ENCODE measurements at regions not wholly inside any gene's neighbourhood (a gene's known extent, or its start where the extent isn't known, plus 50 kb on each side); places are given as distances from the start of the nearest gene placed in this dataset.

GRCh38 chr13:33634546-33634982 is 183.4 kb upstream of the RFC3 start:
- peak; percentile 63 for DNase-seq
- Histone ChIP-seq H3K27ac (ENCODE audit: low read length) (peak overlapping the region; percentile 54), H3K4me1 (ENCODE audit: control insufficient read depth, insufficient read depth, low read length) (peaks cover 9% of the 10 kb centered on the region), H3K4me3 (ENCODE audit: low read length) (no peak overlapping the region), H3K9me3 (replicated peaks; ENCODE audit: control insufficient read depth, low read depth, low read length) (no peaks in the 10 kb centered on the region), H3K36me3 (ENCODE audit: control insufficient read depth, insufficient read depth, low read length) (no peaks in the 10 kb centered on the region), H3K27me3 (ENCODE audit: control insufficient read depth, insufficient read depth, low read length) (no peaks in the 10 kb centered on the region)
- WGBS (ENCODE audit: insufficient coverage) = 49% methylated on average over 5 of the region's 8 CpGs

GRCh38 chr13:33636243-33636642 is 181.7 kb upstream of the RFC3 start:
- no peak for DNase-seq
- Histone ChIP-seq H3K9me3 (replicated peaks; ENCODE audit: control insufficient read depth, low read depth, low read length) (no peaks in the 10 kb centered on the region), H3K27me3 (ENCODE audit: control insufficient read depth, insufficient read depth, low read length) (no peaks in the 10 kb centered on the region), H3K4me1 (ENCODE audit: control insufficient read depth, insufficient read depth, low read length) (peaks cover 7% of the 10 kb centered on the region), H3K4me3 (ENCODE audit: low read length) (no peak overlapping the region), H3K27ac (ENCODE audit: low read length) (no peak overlapping the region), H3K36me3 (ENCODE audit: control insufficient read depth, insufficient read depth, low read length) (no peaks in the 10 kb centered on the region)
- WGBS (ENCODE audit: insufficient coverage) = 40% methylated on average over 2 of the region's 5 CpGs

GRCh38 chr13:33636955-33637670 is 180.8 kb upstream of the RFC3 start:
- Histone ChIP-seq H3K9me3 (replicated peaks; ENCODE audit: control insufficient read depth, low read depth, low read length) (no peaks in the 10 kb centered on the region), H3K4me3 (ENCODE audit: low read length) (no peak overlapping the region), H3K27me3 (ENCODE audit: control insufficient read depth, insufficient read depth, low read length) (no peaks in the 10 kb centered on the region), H3K27ac (ENCODE audit: low read length) (no peak overlapping the region), H3K4me1 (ENCODE audit: control insufficient read depth, insufficient read depth, low read length) (peaks cover 7% of the 10 kb centered on the region), H3K36me3 (ENCODE audit: control insufficient read depth, insufficient read depth, low read length) (no peaks in the 10 kb centered on the region)
- DNase-seq = no peak
- WGBS (ENCODE audit: insufficient coverage) = no CpG with 5 or more reads among the region's 3 CpGs

- Histone ChIP-seq H3K4me1 (ENCODE audit: control insufficient read depth, insufficient read depth, low read length) (peaks cover 17% of the 10 kb centered on the region), H3K36me3 (ENCODE audit: control insufficient read depth, insufficient read depth, low read length) (no peaks in the 10 kb centered on the region), H3K4me3 (ENCODE audit: low read length) (no peak overlapping the region), H3K9me3 (replicated peaks; ENCODE audit: control insufficient read depth, low read depth, low read length) (no peaks in the 10 kb centered on the region), H3K27ac (ENCODE audit: low read length) (no peak overlapping the region), H3K27me3 (ENCODE audit: control insufficient read depth, insufficient read depth, low read length) (no peaks in the 10 kb centered on the region)
- 90% methylated on average over 2 of the region's 3 CpGs for whole genome bisulfite sequencing (ENCODE audit: insufficient coverage)
- no peak for DNase-seq
Observed at GRCh38 chr13:33637978-33638743, 179.8 kb upstream of the RFC3 start.

GRCh38 chr13:33639158-33639557 is 178.8 kb upstream of the RFC3 start:
- Histone ChIP-seq H3K4me1 (ENCODE audit: control insufficient read depth, insufficient read depth, low read length) (peaks cover 27% of the 10 kb centered on the region), H3K27ac (ENCODE audit: low read length) (no peak overlapping the region)
- DNase-seq = no peak

GRCh38 chr13:33639626-33640080 is 178.3 kb upstream of the RFC3 start:
- H3K4me1 ChIP-seq (ENCODE audit: control insufficient read depth, insufficient read depth, low read length) = peaks cover 28% of the 10 kb centered on the region
- no peak overlapping the region for H3K4me3 ChIP-seq (ENCODE audit: low read length)
- H3K27me3 ChIP-seq (ENCODE audit: control insufficient read depth, insufficient read depth, low read length) = no peaks in the 10 kb centered on the region
- WGBS (ENCODE audit: insufficient coverage) = 100% methylated on average over 2 of the region's 4 CpGs
- no peak overlapping the region for H3K27ac ChIP-seq (ENCODE audit: low read length)
- H3K36me3 ChIP-seq (ENCODE audit: control insufficient read depth, insufficient read depth, low read length) = no peaks in the 10 kb centered on the region
- DNase-seq = no peak
- H3K9me3 ChIP-seq (replicated peaks; ENCODE audit: control insufficient read depth, low read depth, low read length) = no peaks in the 10 kb centered on the region

More at GRCh38 chr13:33639158-33639557, 178.8 kb upstream of the RFC3 start:
- Histone ChIP-seq H3K9me3 (replicated peaks; ENCODE audit: control insufficient read depth, low read depth, low read length) (no peaks in the 10 kb centered on the region), H3K27me3 (ENCODE audit: control insufficient read depth, insufficient read depth, low read length) (no peaks in the 10 kb centered on the region), H3K36me3 (ENCODE audit: control insufficient read depth, insufficient read depth, low read length) (no peaks in the 10 kb centered on the region), H3K4me3 (ENCODE audit: low read length) (no peak overlapping the region)
- 33% methylated on average over 1 of the region's 3 CpGs for WGBS (ENCODE audit: insufficient coverage)

- H3K27ac ChIP-seq (ENCODE audit: low read length) = no peak overlapping the region
- no peak overlapping the region for H3K4me3 ChIP-seq (ENCODE audit: low read length)
- DNase-seq = no peak
- H3K4me1 ChIP-seq (ENCODE audit: control insufficient read depth, insufficient read depth, low read length) = peaks cover 27% of the 10 kb centered on the region
- H3K9me3 ChIP-seq (replicated peaks; ENCODE audit: control insufficient read depth, low read depth, low read length) = no peaks in the 10 kb centered on the region
- no peaks in the 10 kb centered on the region for H3K27me3 ChIP-seq (ENCODE audit: control insufficient read depth, insufficient read depth, low read length)
- no peaks in the 10 kb centered on the region for H3K36me3 ChIP-seq (ENCODE audit: control insufficient read depth, insufficient read depth, low read length)
Observed at GRCh38 chr13:33640832-33641231, 177.1 kb upstream of the RFC3 start.

GRCh38 chr13:33642374-33643065 is 175.4 kb upstream of the RFC3 start:
- peak; percentile 97 for DNase-seq
- Histone ChIP-seq H3K4me1 (ENCODE audit: control insufficient read depth, insufficient read depth, low read length) (peaks cover 27% of the 10 kb centered on the region), H3K27ac (ENCODE audit: low read length) (peak overlapping the region; percentile 89), H3K9me3 (replicated peaks; ENCODE audit: control insufficient read depth, low read depth, low read length) (no peaks in the 10 kb centered on the region), H3K36me3 (ENCODE audit: control insufficient read depth, insufficient read depth, low read length) (no peaks in the 10 kb centered on the region), H3K4me3 (ENCODE audit: low read length) (no peak overlapping the region), H3K27me3 (ENCODE audit: control insufficient read depth, insufficient read depth, low read length) (no peaks in the 10 kb centered on the region)
- 19% methylated on average over 2 of the region's 7 CpGs for WGBS (ENCODE audit: insufficient coverage)

- no peak overlapping the region for H3K4me3 ChIP-seq (ENCODE audit: low read length)
- peaks cover 27% of the 10 kb centered on the region for H3K4me1 ChIP-seq (ENCODE audit: control insufficient read depth, insufficient read depth, low read length)
- peak; percentile 98 for DNase-seq
- H3K27ac ChIP-seq (ENCODE audit: low read length) = peak overlapping the region; percentile 89
- no peaks in the 10 kb centered on the region for H3K9me3 ChIP-seq (replicated peaks; ENCODE audit: control insufficient read depth, low read depth, low read length)
- H3K36me3 ChIP-seq (ENCODE audit: control insufficient read depth, insufficient read depth, low read length) = no peaks in the 10 kb centered on the region
- WGBS (ENCODE audit: insufficient coverage) = 60% methylated on average over 1 of the region's 8 CpGs
- H3K27me3 ChIP-seq (ENCODE audit: control insufficient read depth, insufficient read depth, low read length) = no peaks in the 10 kb centered on the region
Observed at GRCh38 chr13:33644581-33645543, 173.1 kb upstream of the RFC3 start.
